HG03571 (cell line): ENCODE measurements at regions not wholly inside any gene's neighbourhood (a gene's known extent, or its start where the extent isn't known, plus 50 kb on each side); places are given as distances from the start of the nearest gene placed in this dataset.

Experiments
- ATAC-seq: cut with Tn5 transposase; IDR thresholded peaks from one replicate; pipeline ENCODE4 v1.9.1; 2021; ENCODE audit not compliant: unreplicated experiment

DNA sequence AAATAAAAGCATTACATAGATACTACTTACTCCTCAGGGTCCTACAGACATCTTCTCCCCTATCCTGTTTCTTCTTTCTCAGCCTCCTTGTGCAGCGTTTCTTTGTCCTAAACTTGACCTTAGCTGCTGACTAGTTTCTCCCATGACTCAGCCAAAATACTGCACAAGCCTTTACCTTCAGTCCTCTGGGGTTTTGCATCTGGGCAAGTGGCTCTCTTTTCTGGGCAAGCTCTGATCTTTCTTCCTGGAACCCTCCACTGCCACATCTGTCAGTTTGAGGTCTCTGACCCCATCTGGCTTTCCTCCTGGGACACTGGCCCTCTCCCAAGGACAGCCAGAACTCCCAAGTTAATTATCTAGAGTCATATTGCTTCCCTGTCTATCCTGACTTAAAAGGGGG is 838.4 kb downstream of the DHX35 start:
- ATAC-seq: no peak

DNA sequence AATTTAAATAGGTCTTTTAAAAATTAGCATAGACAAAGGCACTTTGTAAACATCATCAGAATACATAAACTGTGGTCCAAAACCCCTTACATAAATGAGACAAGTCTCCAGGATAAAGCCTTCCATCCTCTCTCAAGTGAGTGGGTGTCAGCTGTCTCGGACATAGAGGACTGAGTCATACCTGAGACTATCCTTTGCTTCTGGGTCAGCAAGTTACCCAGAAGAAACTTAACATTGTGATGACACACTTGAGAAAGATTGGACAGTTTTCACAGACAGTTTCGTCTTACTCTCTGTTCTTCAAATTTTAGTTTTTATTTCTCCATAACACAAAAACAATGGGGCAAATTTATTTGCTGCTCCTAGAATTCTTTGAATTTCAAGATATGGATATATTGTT is 838.0 kb downstream of the DHX35 start:
- no peak for ATAC-seq

DNA sequence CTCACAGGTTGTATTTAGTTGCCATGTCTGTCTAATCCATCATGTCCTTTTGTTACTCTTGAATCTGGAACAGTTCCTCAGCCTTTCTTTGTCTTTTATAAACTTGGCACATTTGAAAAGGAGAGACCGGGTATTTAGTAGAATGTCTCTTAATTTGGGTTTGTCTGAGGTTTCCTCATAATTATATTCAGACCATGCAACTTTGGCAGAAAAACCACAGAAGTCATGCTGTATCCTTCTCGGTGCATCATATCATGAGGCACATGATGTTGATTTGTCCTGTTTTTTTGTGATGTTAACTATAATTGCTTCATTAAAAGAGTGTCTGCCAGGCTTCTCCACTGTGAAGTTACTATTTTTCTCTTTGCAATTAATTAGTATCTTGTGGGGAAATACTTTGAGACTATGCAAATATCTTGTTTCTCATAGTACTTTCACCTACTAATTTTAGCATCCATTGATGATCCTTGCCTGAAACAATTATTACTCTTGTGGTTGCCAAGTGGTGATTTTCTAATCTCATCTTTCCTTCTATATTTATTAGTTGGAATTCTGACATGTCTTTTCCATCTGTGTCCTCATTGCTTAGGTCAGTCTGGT is 837.3 kb downstream of the DHX35 start:
- no peak for ATAC-seq

DNA sequence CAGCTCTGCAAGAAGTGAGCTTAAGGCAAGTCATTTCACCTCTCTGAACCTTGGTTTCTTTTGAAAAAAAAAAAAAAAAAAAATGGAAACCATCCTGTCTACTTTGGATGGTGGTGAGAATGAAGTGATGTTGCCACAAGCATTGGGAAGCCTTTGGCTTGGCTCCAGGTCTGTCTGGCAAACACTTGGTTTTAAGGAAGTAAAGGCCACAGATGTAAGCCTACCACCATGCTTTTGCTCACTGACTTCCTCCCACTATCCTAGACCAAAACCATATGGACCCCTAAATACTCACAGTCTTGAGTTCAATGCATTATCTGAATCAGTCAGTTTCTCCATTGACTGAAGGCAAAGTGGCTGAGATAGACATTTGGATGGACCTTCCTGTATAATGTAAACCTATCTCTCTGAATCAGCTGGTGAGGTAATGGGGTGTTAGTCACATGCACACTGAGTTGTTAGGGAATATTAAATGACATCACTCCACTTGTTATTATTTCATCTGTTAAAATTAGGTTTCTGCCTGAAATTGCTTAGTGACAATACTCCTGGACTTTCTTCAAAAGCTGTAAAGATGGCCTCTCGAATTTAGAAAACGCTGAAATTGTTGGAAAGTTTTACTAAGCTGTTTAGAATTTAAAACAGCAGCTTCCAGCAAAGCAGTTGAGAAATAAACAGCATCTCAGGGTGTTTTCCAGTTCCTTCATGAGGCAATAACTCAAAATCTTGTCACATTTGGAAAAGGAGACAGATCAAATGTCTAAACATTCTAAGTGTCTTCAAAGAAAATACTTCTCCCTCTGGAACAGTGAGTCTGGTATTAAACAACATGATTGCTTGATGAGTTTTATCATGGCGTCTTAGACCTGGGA is 833.5 kb downstream of the DHX35 start:
- ATAC-seq: no peak

DNA sequence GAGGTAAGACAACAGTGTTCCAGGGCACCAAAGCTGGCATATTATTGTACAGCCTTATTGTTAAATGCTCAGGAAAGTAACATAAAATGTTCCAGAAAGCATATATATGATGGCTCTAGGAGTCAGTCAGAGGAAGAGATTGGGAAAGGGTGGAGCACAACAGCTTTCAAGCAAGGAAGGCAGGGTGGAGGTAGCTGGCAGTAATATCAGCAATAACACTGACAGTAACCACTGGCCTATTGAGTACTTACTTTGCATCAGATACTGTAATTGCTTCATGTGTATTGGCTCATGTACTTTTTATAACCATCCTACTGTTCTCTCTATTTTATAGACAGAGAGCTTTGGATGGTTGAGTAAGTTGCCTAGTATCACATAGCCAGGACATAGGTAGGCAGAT is 830.2 kb downstream of the DHX35 start:
- ATAC-seq: no peak

DNA sequence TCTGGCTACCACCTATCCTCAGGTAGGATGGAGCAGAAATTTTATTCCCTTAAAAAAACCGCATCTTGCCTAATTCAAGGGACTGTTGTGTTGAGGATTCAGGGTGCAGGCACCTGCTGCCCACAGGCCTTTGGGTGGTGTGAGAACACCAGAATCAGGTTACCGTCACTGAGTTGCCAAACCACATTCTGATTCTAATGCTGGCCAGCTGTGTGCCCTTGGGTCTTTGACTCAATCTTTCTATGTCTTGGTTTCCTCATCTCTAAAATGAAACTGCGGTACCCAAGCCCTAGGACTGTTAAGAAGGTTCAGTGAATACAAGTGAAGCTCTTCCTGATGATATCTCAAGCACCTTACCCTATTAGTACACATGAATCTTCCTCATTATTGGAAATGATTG is 827.3 kb downstream of the DHX35 start:
- ATAC-seq: no peak

DNA sequence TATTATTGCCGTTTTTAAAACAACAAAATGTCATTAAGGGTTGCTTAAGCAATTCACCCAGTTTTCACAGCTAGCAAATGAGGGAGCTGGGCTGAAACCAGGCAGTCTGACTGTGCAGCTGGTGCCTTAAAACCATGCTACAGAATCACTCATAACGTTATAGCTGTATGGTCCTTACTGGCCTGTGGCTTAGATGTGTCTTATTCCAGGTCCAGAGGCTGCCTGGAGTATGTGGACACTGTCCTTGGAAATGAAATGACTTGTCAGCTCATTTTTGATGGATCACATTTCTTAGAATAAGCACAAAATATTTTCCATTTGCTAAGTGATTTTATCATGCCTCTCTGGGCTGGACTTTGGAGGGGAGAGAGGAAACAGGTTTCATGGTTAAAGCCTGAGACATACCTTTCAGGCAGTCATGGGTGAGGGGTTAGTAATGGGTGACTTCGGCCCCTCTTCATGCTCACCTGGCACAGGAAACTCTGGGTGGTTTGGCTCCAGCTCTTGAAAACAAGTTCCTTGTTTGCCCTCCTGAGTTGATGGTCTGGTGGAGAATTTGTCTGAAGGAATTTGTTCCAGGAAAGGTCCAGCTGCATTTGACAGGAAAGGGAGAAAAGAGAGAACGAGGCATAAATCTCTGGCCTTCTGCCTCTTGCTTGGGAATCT is 823.2 kb downstream of the DHX35 start:
- no peak for ATAC-seq

DNA sequence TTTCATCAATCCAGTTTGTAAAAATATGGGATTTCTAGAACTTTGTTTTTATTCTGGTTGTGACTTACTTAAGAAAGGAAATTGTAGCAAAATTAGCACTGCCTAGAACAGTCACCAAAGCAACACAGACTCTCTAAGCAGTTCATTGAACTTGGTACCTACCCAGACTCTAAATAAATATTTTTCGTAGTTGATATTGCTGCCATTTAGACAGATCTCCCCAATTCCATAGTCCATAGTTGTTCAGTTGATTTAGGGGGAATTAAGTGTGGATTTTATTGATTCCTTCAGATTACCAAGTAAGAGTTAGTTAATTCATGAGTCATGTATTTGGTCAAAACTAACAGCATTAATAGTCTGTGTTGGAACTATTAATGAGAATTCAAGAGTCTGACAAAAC is 822.5 kb downstream of the DHX35 start:
- no peak for ATAC-seq

DNA sequence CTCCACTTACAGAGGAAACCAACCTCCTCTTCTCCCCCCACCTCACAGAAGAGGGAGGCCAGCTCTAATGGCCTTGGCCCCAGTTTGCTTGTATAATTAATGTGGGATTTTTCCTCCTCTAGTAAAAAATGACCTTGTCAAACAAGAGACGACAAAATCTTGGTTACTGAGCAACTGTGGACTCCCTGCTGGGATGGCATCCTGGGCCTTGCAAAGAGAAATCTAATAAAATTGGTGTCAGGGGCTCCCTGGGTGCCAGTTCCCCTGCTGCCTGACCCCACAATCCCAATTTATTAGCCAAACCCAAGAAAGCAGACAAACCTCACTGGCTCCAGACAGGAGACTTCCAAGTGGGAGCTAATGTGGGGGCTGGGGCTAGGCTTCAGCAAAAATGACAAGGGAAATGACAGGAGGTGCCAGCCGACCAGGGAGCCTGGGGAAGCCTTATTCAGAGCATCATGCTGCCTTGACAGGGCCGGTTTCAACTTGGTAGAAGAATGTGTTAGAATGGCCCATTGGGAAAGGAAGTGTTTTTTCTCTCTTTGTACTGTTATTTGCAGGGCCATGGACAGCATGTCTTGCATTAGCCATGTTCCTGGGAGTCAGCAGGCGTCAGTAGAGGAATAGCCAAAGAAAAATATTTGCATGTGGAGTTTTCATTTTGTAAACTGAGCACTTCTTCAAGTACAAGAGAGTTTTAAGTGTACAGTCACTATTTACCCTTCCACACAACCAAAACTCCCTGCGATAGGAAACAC is 816.9 kb downstream of the DHX35 start:
- ATAC-seq: no peak

DNA sequence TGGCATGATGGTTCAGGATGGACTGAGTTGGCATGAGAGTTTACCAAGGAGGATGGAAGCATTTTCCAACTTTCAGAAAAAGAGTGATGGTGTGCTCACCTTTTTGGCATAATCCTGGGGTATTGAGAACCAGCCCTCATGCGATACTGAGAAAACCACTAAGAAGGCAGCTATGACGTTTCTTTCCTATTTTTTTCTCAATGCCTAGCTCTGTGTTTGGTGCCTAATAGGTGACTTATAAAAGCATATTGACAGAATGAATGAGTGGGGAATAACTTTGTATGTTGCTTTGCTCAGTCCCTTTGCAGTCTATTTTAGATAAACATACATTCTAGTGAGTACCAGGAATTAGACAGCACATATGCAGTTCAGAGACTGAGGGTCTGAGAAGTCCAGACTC is 816.3 kb downstream of the DHX35 start:
- no peak for ATAC-seq

DNA sequence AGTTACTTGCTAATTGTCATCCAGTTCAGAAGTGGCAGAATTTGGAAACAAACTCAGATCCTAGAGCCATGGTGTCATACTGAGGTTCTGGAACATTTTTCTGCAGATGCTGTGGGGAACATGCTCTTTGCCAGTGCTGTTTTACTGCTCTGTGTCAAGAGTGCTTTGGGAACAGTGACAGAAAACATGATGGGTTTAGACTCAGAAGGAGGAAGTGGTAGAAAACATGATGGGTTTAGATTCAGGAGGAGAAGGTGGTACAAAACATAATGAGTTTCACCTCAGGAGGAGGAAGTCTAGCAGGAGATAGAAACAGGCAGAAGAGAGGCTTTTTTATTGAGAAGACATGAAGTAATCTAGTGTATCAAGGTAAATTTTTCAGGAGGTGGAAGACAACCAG is 815.5 kb downstream of the DHX35 start:
- no peak for ATAC-seq

DNA sequence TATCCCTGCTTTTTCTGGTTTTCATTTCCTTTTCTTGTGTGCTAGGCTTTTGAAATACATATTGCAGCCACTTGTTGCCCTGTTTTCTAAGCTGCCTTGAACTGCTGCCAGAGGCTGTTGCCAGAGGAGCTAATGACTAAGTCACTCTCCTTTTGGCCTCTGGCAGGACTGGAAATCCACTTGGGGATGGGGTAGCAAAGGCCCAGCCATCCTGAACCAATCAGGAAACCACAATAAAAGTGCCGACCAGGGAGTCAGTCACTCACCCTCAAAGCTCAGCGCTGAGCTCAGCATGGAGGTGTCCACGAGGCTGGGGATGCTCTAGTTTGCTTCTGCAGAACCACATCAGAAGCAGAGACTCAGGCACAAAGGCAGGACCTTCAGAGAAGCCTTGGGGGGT is 813.0 kb downstream of the DHX35 start:
- ATAC-seq: no peak

DNA sequence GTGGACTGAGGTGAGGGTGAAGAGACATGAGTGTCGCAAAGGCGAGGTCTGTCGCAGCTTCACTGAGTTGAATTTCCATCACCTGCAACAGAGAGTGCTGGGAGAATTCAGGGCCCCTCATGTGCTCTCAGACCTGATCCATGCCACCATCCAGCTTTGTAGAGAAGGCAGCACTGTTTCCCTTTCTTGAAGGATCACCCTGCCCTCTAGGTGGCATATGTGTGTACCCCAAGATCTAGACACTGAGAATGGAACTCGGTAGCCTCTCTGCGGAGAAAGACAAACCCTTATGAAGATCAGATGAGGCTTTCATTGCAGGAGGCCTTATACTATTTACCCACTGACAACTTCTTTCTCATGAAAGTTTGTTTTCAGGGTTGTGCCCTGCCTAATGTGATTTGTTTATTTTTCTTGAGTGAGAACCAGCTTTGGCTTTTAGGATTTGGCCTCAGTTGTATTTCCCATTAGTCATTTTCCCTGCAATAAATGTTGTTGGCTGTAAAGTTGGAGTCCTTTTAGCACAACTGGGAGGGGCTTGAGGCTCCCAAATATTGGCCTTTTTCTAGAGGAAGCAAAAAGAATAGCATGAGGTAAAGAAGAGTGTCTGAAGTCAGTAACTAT is 811.3 kb downstream of the DHX35 start:
- ATAC-seq: no peak

DNA sequence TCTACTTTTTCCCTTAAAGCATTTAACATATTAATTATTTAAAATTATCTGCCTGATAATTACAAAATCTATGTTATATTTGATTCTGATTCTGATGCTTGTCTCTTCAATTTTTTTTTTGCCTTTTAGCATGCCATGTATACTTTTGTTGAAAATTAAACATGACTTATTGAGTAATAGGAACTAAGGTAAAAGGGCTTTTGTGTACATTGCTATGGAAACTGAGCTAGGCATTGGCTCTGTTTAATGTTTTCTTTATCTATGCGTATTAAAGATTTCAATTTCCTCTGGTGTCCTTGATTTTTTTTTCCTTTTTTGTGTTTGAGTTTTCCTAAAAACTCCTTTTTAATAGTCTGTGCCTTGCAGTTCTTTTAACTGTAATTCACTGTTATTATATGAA is 805.2 kb downstream of the DHX35 start:
- no peak for ATAC-seq

DNA sequence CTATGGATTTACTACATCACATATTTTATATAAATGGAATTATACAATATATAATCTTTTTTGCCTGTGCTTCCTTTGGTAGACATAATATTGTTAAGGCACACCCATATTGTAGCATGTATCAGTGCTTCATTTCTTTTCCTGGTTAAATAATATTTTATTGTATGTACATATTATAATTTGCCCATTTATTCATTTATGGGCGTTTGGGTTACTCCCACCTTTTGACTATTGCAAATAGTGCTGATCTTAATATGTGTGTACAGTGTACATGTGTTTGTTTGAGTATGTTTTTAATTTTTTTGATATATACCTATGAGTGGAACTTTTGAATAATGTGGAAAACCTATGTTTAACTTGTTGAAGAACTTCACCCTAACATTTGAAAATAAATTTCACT is 804.2 kb downstream of the DHX35 start:
- ATAC-seq: no peak

DNA sequence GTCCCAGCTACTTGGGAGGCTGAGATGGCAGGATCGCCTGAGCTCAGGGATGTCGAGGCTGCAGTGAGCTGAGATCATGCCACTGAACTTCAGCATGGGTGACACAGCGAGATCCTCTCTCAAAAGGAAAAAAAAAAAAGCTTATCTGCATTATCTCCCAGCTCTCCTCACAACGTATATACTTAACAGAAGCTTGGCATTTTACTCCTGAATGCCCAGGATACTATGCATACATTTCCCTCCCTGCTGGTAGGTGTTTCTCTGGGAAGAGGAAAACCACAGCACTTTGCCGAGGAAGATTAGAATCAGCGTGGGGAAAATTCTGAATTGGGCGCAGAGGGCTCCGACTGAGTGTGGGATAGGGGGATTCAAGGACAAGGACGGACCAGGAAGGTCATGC is 800.6 kb downstream of the DHX35 start:
- ATAC-seq: no peak

DNA sequence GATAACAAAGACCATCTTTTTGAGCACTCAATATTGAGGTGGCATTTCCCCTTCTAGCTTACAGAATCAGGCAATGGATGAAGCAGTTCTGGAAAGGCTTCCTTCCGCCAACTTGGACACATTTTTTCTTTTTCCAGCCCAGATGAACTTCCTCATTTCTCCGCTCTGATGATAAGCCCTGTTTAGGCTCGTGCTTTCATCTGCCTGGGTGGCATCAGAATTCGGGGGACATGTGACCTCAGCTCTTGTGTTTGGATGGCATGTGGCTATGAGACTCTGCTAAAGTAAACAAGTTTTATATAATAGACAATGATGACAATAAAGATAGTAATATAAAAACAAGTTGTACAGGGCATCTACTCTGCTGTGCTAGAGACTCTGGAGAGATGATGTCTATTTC is 796.7 kb downstream of the DHX35 start:
- ATAC-seq: no peak

DNA sequence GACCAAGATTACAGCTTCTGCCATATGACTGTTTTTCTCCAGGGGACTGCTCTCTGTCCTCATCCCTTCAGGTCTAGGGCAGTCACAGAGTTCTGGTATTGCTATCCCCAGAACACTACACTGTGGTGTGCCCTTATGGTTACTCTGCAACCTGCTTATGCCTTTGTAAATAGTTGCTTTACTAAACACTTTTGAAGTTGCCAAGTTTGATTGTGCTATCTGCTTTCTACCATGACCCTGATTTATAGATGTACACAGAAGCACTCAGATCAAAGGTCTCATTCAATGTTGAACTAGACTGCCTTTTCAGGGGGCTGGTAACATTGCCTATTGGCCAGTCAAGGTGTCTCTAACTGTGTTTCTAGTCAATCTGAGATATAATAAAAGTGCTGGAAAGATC is 794.7 kb downstream of the DHX35 start:
- no peak for ATAC-seq

DNA sequence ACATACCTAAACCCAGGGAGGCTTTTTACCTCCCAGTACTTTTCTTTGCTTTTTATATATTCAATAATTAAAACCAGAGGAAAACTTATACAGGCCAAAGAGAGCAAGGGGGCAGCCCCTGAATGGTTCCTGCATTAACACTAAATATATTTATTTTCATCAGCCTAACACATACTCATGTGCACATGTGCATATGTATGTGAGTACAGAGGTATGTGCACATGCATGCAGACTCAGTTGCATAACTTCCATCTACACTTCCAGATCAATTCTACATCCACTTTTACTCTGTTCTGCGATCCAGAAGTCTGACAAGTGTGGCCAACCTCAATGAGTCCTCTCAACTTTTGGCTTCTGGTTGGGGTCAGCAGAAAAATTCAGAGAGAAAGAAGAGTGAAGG is 794.2 kb downstream of the DHX35 start:
- no peak for ATAC-seq

DNA sequence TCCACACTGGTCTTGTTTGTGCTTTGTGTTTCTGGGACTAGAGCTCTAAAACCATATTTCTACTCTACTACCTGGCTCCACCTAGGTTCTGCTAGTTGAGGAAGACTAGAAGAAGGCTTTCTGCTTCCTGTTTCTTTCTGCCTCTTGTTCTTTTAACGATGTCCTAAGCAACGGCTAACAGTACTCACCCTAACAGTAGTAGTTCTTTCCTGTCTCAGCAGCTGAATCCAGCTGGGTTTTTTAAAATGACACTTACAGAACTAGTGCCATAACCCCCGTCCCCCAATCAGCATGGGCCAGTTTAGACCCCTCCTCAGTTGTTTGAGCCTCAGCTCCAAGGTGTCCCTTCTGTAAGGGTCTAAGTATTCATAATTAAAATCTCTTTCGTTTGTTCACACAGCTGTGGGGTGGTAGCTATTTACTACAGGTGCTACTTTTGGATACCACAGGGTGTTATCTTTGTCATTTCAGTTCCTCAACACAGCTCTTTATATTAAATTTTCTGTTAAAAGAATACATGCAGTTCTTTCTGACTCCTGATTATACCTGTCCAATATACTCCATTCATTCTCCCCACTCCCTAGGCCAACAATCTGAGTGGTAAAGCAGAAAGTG is 790.2 kb downstream of the DHX35 start:
- ATAC-seq: no peak
